Hypothalamus (tissue), 51 donors: ENCODE measurements at regions not wholly inside any gene's neighbourhood (a gene's known extent, or its start where the extent isn't known, plus 50 kb on each side); places are given as distances from the start of the nearest gene placed in this dataset.
A peak's percentile ranks its signal among the peaks of the same experiment; 100 is the strongest.
"Not testable (repeated sequence)": the region's sequence is repeated elsewhere in the genome, so short reads cannot be mapped to it uniquely, and the experiment has no call there.

Experiments used
- DNase-seq, 51 donors: peaks; one replicate each; lab custom pipeline; 2025; lab: John Stamatoyannopoulos, UW

GRCh38 chr5:6115852-6116251 lies 262.5 kb downstream of the MED10 start:
- DNase-seq, result no peak

GRCh38 chr5:6112538-6112937 lies 265.8 kb downstream of the MED10 start:
- DNase-seq, result no peak

- DNase-seq, result no peak
These were observed 266.2 kb downstream of the MED10 start for GRCh38 chr5:6112125-6112524.

GRCh38 chr5:6111131-6111530 lies 267.2 kb downstream of the MED10 start:
- DNase-seq, result no peak

GRCh38 chr5:6110441-6111005 lies 267.8 kb downstream of the MED10 start:
- DNase-seq, result no peak

GRCh38 chr5:6108981-6109825 lies 269.1 kb downstream of the MED10 start:
- no peak for DNase-seq

GRCh38 chr5:6108540-6108848 lies 269.9 kb downstream of the MED10 start:
- DNase-seq, result no peak

- no peak for DNase-seq
These were observed 270.4 kb downstream of the MED10 start for GRCh38 chr5:6107675-6108539.

GRCh38 chr5:6106756-6107155 lies 271.6 kb downstream of the MED10 start:
- no peak for DNase-seq

GRCh38 chr5:6105320-6105719 lies 273.0 kb downstream of the MED10 start:
- DNase-seq, result peak in 1 of 51 donors; percentile 36

GRCh38 chr5:6096101-6096500 lies 282.2 kb downstream of the MED10 start:
- DNase-seq, result no peak

GRCh38 chr5:6094180-6094579 lies 284.2 kb downstream of the MED10 start:
- DNase-seq, result not testable (repeated sequence)

GRCh38 chr5:6090838-6091237 lies 287.5 kb downstream of the MED10 start:
- no peak for DNase-seq

GRCh38 chr5:6090079-6090654 lies 288.2 kb downstream of the MED10 start:
- DNase-seq, result no peak

GRCh38 chr5:6088706-6089105 lies 289.6 kb downstream of the MED10 start:
- no peak for DNase-seq

- DNase-seq, result peak in 1 of 51 donors; percentile 7
These were observed 290.8 kb downstream of the MED10 start for GRCh38 chr5:6087576-6087975.

- DNase-seq, result no peak
These were observed 291.5 kb downstream of the MED10 start for GRCh38 chr5:6086871-6087270.

GRCh38 chr5:6085341-6085860 lies 292.9 kb downstream of the MED10 start:
- no peak for DNase-seq

GRCh38 chr5:6084836-6085235 lies 293.5 kb downstream of the MED10 start:
- no peak for DNase-seq

GRCh38 chr5:6084376-6084775 lies 294.0 kb downstream of the MED10 start:
- DNase-seq, result no peak
